ENCODE measurements at regions not wholly inside any gene's neighbourhood (a gene's known extent, or its start where the extent isn't known, plus 50 kb on each side); places are given as distances from the start of the nearest gene placed in this dataset.

- H3K4me3 ChIP-seq (ENCODE audit: control insufficient read depth, low read depth, low read length) = no peak overlapping the region
- no peak for TF ChIP-seq CTCF (IDR thresholded peaks at IDR 0.05; ENCODE audit: control insufficient read depth, insufficient read depth, low read depth, low read length, missing control alignments)
- no peak for DNase-seq (ENCODE audit: low read depth)
Measured at GRCh38 chr9:84439250-84439649, 98.7 kb upstream of the SLC28A3 start.

- DNase-seq (ENCODE audit: low read depth) = no peak
- no peak for TF ChIP-seq CTCF (IDR thresholded peaks at IDR 0.05; ENCODE audit: control insufficient read depth, insufficient read depth, low read depth, low read length, missing control alignments)
- H3K4me3 ChIP-seq (ENCODE audit: control insufficient read depth, low read depth, low read length) = no peak overlapping the region
Measured at GRCh38 chr9:84442712-84443111, 102.2 kb upstream of the SLC28A3 start.

GRCh38 chr9:84445737-84446136 is 105.2 kb upstream of the SLC28A3 start:
- no peak overlapping the region for H3K4me3 ChIP-seq (ENCODE audit: control insufficient read depth, low read depth, low read length)
- no peak for TF ChIP-seq CTCF (IDR thresholded peaks at IDR 0.05; ENCODE audit: control insufficient read depth, insufficient read depth, low read depth, low read length, missing control alignments)
- DNase-seq (ENCODE audit: low read depth) = no peak

GRCh38 chr9:84447305-84447704 is 106.7 kb upstream of the SLC28A3 start:
- no peak for DNase-seq (ENCODE audit: low read depth)
- no peak for TF ChIP-seq CTCF (IDR thresholded peaks at IDR 0.05; ENCODE audit: control insufficient read depth, insufficient read depth, low read depth, low read length, missing control alignments)
- no peak overlapping the region for H3K4me3 ChIP-seq (ENCODE audit: control insufficient read depth, low read depth, low read length)

GRCh38 chr9:84450029-84450428 is 109.5 kb upstream of the SLC28A3 start:
- TF ChIP-seq CTCF (IDR thresholded peaks at IDR 0.05; ENCODE audit: control insufficient read depth, insufficient read depth, low read depth, low read length, missing control alignments) = no peak
- no peak overlapping the region for H3K4me3 ChIP-seq (ENCODE audit: control insufficient read depth, low read depth, low read length)
- DNase-seq (ENCODE audit: low read depth) = no peak

GRCh38 chr9:84456527-84456926 is 116.0 kb upstream of the SLC28A3 start:
- no peak for DNase-seq (ENCODE audit: low read depth)
- no peak overlapping the region for H3K4me3 ChIP-seq (ENCODE audit: control insufficient read depth, low read depth, low read length)
- no peak for TF ChIP-seq CTCF (IDR thresholded peaks at IDR 0.05; ENCODE audit: control insufficient read depth, insufficient read depth, low read depth, low read length, missing control alignments)

- DNase-seq (ENCODE audit: low read depth) = no peak
- no peak overlapping the region for H3K4me3 ChIP-seq (ENCODE audit: control insufficient read depth, low read depth, low read length)
- TF ChIP-seq CTCF (IDR thresholded peaks at IDR 0.05; ENCODE audit: control insufficient read depth, insufficient read depth, low read depth, low read length, missing control alignments) = no peak
Measured at GRCh38 chr9:84460695-84461094, 120.1 kb upstream of the SLC28A3 start.

Measured in AG09309 (cell line).